Gastroesophageal sphincter (tissue), 3 donors: ENCODE measurements at regions not wholly inside any gene's neighbourhood (a gene's known extent, or its start where the extent isn't known, plus 50 kb on each side); places are given as distances from the start of the nearest gene placed in this dataset.

Experiments
- EP300 ChIP-seq: sonication (generic); formaldehyde crosslinking; IDR thresholded peaks from one replicate; pipeline ENCODE4 v1.6.1; 2017; ENCODE audit warnings: antibody characterized with exemption, mild to moderate bottlenecking
- POLR2A ChIP-seq, 2 donors: fragments of 450-650 bp; IDR thresholded peaks; one replicate each; pipeline ENCODE4 v1.6.1; 2017; ENCODE audit warnings: antibody characterized with exemption in 2 of 2, mild to moderate bottlenecking in 2 of 2, moderate library complexity in 1 of 2
- TF ChIP-seq, protein P1 (sequence below), 4 experiments: fragments of 200-600 bp in 2 of 4; fragments of 450-650 bp in 2 of 4; sonication (generic) in 1 of 4; IDR thresholded peaks; one replicate each; pipeline ENCODE4 v1.5.1; 2017 to 2019; ENCODE audit warnings: antibody characterized with exemption in 4 of 4, mild to moderate bottlenecking in 2 of 4, moderate library complexity in 2 of 4

DNA sequence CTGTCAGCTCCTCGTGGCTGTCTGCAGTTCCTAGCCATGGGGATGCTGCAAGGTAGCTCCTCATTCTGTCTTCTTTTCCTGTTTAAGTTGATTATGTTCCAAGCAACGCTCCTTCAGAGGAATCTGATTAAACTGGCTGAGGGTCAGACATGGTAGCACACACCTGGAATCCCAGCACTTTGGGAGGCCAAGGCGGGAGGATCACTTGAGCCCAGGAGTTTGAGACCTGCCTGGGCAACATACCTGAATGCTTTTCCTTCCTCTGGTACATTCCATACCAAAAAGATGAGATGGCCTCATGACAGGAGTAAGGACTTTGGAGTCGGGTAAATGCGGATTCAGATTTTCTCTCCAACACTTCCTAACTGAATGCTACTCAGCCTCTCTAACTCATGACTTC is 246.8 kb upstream of the JARID2 start:
- TF ChIP-seq, protein P1, sequence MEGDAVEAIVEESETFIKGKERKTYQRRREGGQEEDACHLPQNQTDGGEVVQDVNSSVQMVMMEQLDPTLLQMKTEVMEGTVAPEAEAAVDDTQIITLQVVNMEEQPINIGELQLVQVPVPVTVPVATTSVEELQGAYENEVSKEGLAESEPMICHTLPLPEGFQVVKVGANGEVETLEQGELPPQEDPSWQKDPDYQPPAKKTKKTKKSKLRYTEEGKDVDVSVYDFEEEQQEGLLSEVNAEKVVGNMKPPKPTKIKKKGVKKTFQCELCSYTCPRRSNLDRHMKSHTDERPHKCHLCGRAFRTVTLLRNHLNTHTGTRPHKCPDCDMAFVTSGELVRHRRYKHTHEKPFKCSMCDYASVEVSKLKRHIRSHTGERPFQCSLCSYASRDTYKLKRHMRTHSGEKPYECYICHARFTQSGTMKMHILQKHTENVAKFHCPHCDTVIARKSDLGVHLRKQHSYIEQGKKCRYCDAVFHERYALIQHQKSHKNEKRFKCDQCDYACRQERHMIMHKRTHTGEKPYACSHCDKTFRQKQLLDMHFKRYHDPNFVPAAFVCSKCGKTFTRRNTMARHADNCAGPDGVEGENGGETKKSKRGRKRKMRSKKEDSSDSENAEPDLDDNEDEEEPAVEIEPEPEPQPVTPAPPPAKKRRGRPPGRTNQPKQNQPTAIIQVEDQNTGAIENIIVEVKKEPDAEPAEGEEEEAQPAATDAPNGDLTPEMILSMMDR (IDR thresholded peaks at IDR 0.05), result no peak
- TF ChIP-seq POLR2A (IDR thresholded peaks at IDR 0.05), result no peak
- no peak for TF ChIP-seq EP300
